OCI-LY3 (cell line): ENCODE measurements at regions not wholly inside any gene's neighbourhood (a gene's known extent, or its start where the extent isn't known, plus 50 kb on each side); places are given as distances from the start of the nearest gene placed in this dataset.
"Not testable (repeated sequence)": the region's sequence is repeated elsewhere in the genome, so short reads cannot be mapped to it uniquely, and the experiment has no call there.

ENCODE experiments used
- H2AFZ ChIP-seq: fragments of 200-600, 300-600 bp; shearing (Covaris generic); 2 replicates; pipeline ENCODE4 v1.6.0; 2014; ENCODE audit warnings: antibody characterized with exemption, low read depth, low read length
- H3K27ac ChIP-seq: fragments of 200-600, 300-600 bp; sonication (generic); 2 replicates; pipeline ENCODE4 v1.5.1; 2014; ENCODE audit warnings: mild to moderate bottlenecking, low read length, moderate library complexity, mixed read lengths
- H3K27me3 ChIP-seq: fragments of 200-600, 300-600 bp; sonication (generic); 2 replicates; pipeline ENCODE4 v1.6.1; 2014; ENCODE audit warnings: low read depth, low read length, mixed read lengths
- H3K36me3 ChIP-seq: fragments of 200-600, 300-600 bp; sonication (generic); replicated peaks from 2 replicates; pipeline ENCODE3; 2014; ENCODE audit warnings: low read depth, low read length, mixed read lengths
- H3K4me1 ChIP-seq: fragments of 300-600, 200-600 bp; sonication (generic); 2 replicates; pipeline ENCODE4 v1.6.1; 2014; ENCODE audit warnings: low read length, mixed read lengths
- H3K4me2 ChIP-seq: fragments of 200-600, 300-600 bp; sonication (generic); 2 replicates; pipeline ENCODE4 v1.6.1; 2014; ENCODE audit warnings: low read length, mixed read lengths
- H3K4me3 ChIP-seq: fragments of 300-600, 200-600 bp; sonication (generic); 2 replicates; pipeline ENCODE4 v1.5.1; 2014; ENCODE audit warnings: antibody characterized with exemption, mild to moderate bottlenecking, low read length, moderate library complexity
- H3K79me2 ChIP-seq: fragments of 300-600, 200-600 bp; shearing (Covaris generic); 2 replicates; pipeline ENCODE4 v1.6.1; 2014; ENCODE audit warnings: mild to moderate bottlenecking, low read length, mixed read lengths
- H3K9ac ChIP-seq: fragments of 300-600, 200-600 bp; shearing (Covaris generic); 2 replicates; pipeline ENCODE4 v1.6.0; 2014; ENCODE audit warnings: mild to moderate bottlenecking, low read length, moderate library complexity
- H3K9me3 ChIP-seq: fragments of 200-600, 300-600 bp; shearing (Covaris generic); 2 replicates; pipeline ENCODE4 v1.6.1; 2014; ENCODE audit warnings: low read length, mixed read lengths; ENCODE audit not compliant: insufficient read depth
- H4K20me1 ChIP-seq: fragments of 200-600, 300-600 bp; sonication (generic); 2 replicates; pipeline ENCODE4 v1.6.1; 2016; ENCODE audit warnings: low read length, mixed read lengths; ENCODE audit not compliant: insufficient read depth
- CTCF ChIP-seq: fragments of 200-600, 300-600 bp; sonication (generic); IDR thresholded peaks from 2 replicates; pipeline ENCODE4 v1.5.1; 2014; ENCODE audit warnings: antibody characterized with exemption, low read length, low read depth
- EZH2phosphoT487 ChIP-seq: fragments of 200-600 bp; shearing (Covaris generic); IDR thresholded peaks from 2 replicates; pipeline ENCODE4 v1.6.1; 2018; ENCODE audit warnings: antibody characterized with exemption, mixed run types, low read depth

DNA sequence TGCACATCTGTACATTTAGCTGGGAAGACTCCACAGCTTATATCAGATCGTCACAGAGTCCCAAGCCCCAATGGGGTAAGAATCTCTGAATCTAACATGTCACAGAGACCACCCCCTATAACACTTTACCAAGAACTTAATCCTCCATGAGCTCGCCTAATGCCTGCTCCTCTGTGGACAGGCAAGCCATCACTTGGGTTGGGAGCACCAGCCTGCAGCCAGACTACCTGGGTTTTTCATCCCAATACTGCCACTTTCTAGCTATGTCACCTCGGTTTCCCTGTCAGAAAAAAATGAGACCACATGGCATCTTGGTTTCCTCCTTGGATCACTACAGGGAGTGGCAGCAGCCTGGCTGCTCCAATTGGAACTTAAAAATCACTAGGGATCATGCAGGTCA lies 277.9 kb upstream of the TLE3 start:
- no peak overlapping the region for H3K9ac ChIP-seq
- no peaks in the 10 kb centered on the region for H3K9me3 ChIP-seq
- TF ChIP-seq EZH2phosphoT487 (no peak), CTCF (no peak)
- no peak overlapping the region for H2AFZ ChIP-seq
- H3K27me3 ChIP-seq: peaks cover 13% of the 10 kb centered on the region
- no peaks in the 10 kb centered on the region for H3K79me2 ChIP-seq
- H3K4me2 ChIP-seq: no peak overlapping the region
- H3K4me1 ChIP-seq: peaks cover 20% of the 10 kb centered on the region
- H3K27ac ChIP-seq: no peak overlapping the region
- H4K20me1 ChIP-seq: no peaks in the 10 kb centered on the region
- no peaks in the 10 kb centered on the region for H3K36me3 ChIP-seq
- H3K4me3 ChIP-seq: no peak overlapping the region

DNA sequence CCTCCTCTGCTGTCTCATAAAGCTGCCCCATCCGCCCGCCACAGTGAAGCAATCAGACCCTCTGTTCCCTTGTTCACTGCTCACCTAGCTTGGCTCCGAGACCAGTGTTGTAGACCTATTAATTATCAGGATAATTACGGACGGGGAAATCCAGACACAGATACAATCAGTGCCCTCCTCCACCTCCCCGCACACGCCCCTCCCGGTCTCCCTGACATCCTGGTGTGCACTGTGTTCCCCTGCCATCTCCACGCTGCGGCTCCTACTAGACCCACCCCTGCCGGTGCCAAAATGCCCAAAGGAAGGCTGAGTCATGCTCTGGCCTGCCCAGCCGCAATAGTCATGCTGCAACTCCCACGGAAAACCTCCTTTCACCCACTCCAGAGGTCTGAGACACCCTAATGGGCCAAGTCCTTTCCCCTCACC lies 277.3 kb upstream of the TLE3 start:
- no peak overlapping the region for H3K9ac ChIP-seq
- no peak overlapping the region for H2AFZ ChIP-seq

DNA sequence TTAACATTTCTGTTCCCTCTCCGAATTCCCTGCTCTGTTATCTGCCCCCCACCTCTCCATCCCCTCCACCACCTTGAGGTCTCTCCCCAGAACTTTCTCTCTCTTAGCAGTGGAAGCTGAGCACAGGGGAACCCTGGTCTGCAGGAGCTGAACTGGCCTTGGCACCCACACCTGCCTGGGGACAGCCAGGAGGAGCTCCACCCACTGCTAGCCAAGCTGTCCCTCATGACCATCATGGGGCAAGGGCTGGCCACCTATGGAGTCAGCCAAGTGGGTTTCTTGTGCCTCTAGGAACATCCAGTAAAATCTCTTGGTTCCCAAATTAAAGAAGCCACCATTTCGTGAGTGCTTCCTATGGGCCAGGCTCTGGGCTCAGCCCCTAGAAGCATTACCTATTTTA lies 276.4 kb upstream of the TLE3 start:
- Histone ChIP-seq H3K4me1 (peaks cover 16% of the 10 kb centered on the region), H2AFZ (no peak overlapping the region), H3K4me2 (no peak overlapping the region), H3K9me3 (no peaks in the 10 kb centered on the region), H3K27me3 (peaks cover 13% of the 10 kb centered on the region), H3K4me3 (no peak overlapping the region), H3K79me2 (no peaks in the 10 kb centered on the region), H4K20me1 (no peaks in the 10 kb centered on the region), H3K27ac (no peak overlapping the region), H3K9ac (no peak overlapping the region), H3K36me3 (no peaks in the 10 kb centered on the region)
- no peak for TF ChIP-seq CTCF
- TF ChIP-seq EZH2phosphoT487: no peak

More for the DNA sequence above, 277.3 kb upstream of the TLE3 start:
- no peaks in the 10 kb centered on the region for H3K79me2 ChIP-seq
- H3K36me3 ChIP-seq: no peaks in the 10 kb centered on the region
- H3K4me2 ChIP-seq: no peak overlapping the region
- no peaks in the 10 kb centered on the region for H4K20me1 ChIP-seq
- no peaks in the 10 kb centered on the region for H3K9me3 ChIP-seq
- peaks cover 16% of the 10 kb centered on the region for H3K4me1 ChIP-seq
- no peak overlapping the region for H3K4me3 ChIP-seq
- H3K27me3 ChIP-seq: peaks cover 13% of the 10 kb centered on the region
- no peak for TF ChIP-seq EZH2phosphoT487
- H3K27ac ChIP-seq: no peak overlapping the region

DNA sequence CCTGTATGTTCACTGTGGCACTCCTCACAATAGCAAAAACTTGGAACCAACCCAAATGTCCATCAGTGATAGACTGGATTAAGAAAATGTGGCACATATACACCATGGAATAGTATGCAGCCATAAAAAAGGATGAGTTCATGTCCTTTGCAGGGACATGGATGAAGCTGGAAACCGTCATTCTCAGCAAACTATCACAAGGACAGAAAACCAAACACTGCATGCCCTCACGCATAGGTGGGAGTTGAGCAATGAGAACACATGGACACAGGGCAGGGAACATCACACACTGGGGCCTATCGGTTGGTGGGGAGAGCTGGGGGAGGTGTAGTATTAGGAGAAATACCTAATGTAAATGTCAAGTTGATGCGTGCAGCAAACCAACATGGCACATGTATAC lies 275.7 kb upstream of the TLE3 start:
- not testable (repeated sequence) for H3K79me2 ChIP-seq

GRCh38 chr15:70367913-70368705 lies 270.4 kb upstream of the TLE3 start:
- not testable (repeated sequence) for H3K27me3 ChIP-seq, H3K36me3 ChIP-seq, H3K4me3 ChIP-seq, H3K4me2 ChIP-seq, H3K27ac ChIP-seq, H3K79me2 ChIP-seq, H3K9ac ChIP-seq, H3K9me3 ChIP-seq, H2AFZ ChIP-seq, H4K20me1 ChIP-seq
- peaks cover 18% of the 10 kb centered on the region for H3K4me1 ChIP-seq

More for the DNA sequence above, 275.7 kb upstream of the TLE3 start:
- not testable (repeated sequence) for H2AFZ ChIP-seq, H3K36me3 ChIP-seq, H3K9ac ChIP-seq, H3K9me3 ChIP-seq, H4K20me1 ChIP-seq, H3K27ac ChIP-seq, H3K4me3 ChIP-seq, H3K4me2 ChIP-seq
- peaks cover 13% of the 10 kb centered on the region for H3K27me3 ChIP-seq
- peaks cover 16% of the 10 kb centered on the region for H3K4me1 ChIP-seq

- Histone ChIP-seq H3K9ac (peak overlapping the region; percentile 67; the same call in 1 of the 2 replicates), H3K4me3 (peak overlapping the region; percentile 67), H3K4me2 (peak overlapping the region; percentile 59), H3K4me1 (peaks cover 38% of the 10 kb centered on the region), H3K27ac (peak overlapping the region; percentile 45), H2AFZ (peak overlapping the region; percentile 26; the same call in 1 of the 2 replicates), H3K79me2 (peaks cover 41% of the 10 kb centered on the region)
- H4K20me1 ChIP-seq, H3K9me3 ChIP-seq, H3K36me3 ChIP-seq, H3K27me3 ChIP-seq: not testable (repeated sequence)
Observed at GRCh38 chr15:70364023-70364422, 266.3 kb upstream of the TLE3 start.
